HEK293 (cell line): ENCODE measurements at regions not wholly inside any gene's neighbourhood (a gene's known extent, or its start where the extent isn't known, plus 50 kb on each side); places are given as distances from the start of the nearest gene placed in this dataset.

Experiments
- OVOL3 ChIP-seq: fragments of 450-650 bp; formaldehyde crosslinking; IDR thresholded peaks from 2 replicates; pipeline ENCODE4 v1.5.1; 2016; ENCODE audit warnings: missing biosample characterization, missing genetic modification characterization
- ZBTB7A ChIP-seq: fragments of 450-650 bp; formaldehyde crosslinking; IDR thresholded peaks from 2 replicates; pipeline ENCODE4 v1.5.1; 2016; ENCODE audit warnings: low read depth, missing biosample characterization, missing genetic modification characterization
- ZNF155 ChIP-seq: fragments of 450-650 bp; formaldehyde crosslinking; IDR thresholded peaks from 2 replicates; pipeline ENCODE4 v1.5.1; 2016; ENCODE audit warnings: missing biosample characterization, missing genetic modification characterization
- ZNF23 ChIP-seq: fragments of 450-650 bp; formaldehyde crosslinking; IDR thresholded peaks from 2 replicates; pipeline ENCODE4 v1.5.1; 2016; ENCODE audit warnings: missing biosample characterization, missing genetic modification characterization, borderline replicate concordance
- ZNF473 ChIP-seq: fragments of 450-650 bp; formaldehyde crosslinking; IDR thresholded peaks from 2 replicates; pipeline ENCODE4 v1.5.1; 2017; ENCODE audit warnings: missing biosample characterization, missing genetic modification characterization
- ZNF785 ChIP-seq: fragments of 450-650 bp; formaldehyde crosslinking; IDR thresholded peaks from 2 replicates; pipeline ENCODE4 v1.5.1; 2016; ENCODE audit warnings: missing biosample characterization, missing genetic modification characterization
- TF ChIP-seq, protein P1 (sequence below): fragments of 450-650 bp; formaldehyde crosslinking; IDR thresholded peaks from 2 replicates; pipeline ENCODE4 v1.5.1; 2016; ENCODE audit warnings: missing biosample characterization, missing genetic modification characterization
- TF ChIP-seq, protein P2 (sequence below): fragments of 450-650 bp; formaldehyde crosslinking; IDR thresholded peaks from 2 replicates; pipeline ENCODE4 v1.5.1; 2016; ENCODE audit warnings: missing biosample characterization, missing genetic modification characterization
- TF ChIP-seq, protein P3 (sequence below): fragments of 450-650 bp; formaldehyde crosslinking; IDR thresholded peaks from 2 replicates; pipeline ENCODE4 v1.5.1; 2016; ENCODE audit warnings: missing biosample characterization, missing genetic modification characterization

DNA sequence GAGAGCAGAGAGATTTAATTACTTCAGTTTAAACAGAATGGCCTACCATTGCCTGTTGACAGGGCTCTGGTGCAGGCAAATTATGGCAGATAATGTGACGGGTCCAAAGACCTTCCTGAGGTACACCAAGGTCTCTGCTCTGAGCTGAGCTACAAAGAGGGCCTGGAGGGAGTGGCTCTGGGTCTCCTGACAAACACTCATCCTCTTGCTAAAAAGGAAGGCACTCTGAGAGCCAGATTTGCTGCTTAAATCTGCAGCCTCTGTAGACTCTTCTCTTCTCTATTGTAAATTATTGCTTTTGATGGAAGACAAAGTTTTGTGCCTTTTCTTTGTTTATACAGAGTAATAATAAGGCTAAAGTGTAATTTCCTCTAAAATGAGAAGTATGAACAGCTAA is 529.5 kb upstream of the FZD8 start:
- TF ChIP-seq ZBTB7A (tag by site-specific recombination) (no peak), ZNF155 (tag by site-specific recombination) (no peak), OVOL3 (tag by site-specific recombination) (no peak), ZNF23 (tag by site-specific recombination) (no peak), ZNF473 (tag by site-specific recombination) (no peak), ZNF785 (tag by site-specific recombination) (no peak)
- TF ChIP-seq, protein P1, sequence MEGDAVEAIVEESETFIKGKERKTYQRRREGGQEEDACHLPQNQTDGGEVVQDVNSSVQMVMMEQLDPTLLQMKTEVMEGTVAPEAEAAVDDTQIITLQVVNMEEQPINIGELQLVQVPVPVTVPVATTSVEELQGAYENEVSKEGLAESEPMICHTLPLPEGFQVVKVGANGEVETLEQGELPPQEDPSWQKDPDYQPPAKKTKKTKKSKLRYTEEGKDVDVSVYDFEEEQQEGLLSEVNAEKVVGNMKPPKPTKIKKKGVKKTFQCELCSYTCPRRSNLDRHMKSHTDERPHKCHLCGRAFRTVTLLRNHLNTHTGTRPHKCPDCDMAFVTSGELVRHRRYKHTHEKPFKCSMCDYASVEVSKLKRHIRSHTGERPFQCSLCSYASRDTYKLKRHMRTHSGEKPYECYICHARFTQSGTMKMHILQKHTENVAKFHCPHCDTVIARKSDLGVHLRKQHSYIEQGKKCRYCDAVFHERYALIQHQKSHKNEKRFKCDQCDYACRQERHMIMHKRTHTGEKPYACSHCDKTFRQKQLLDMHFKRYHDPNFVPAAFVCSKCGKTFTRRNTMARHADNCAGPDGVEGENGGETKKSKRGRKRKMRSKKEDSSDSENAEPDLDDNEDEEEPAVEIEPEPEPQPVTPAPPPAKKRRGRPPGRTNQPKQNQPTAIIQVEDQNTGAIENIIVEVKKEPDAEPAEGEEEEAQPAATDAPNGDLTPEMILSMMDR (tag by site-specific recombination), result no peak
- TF ChIP-seq, protein P2, sequence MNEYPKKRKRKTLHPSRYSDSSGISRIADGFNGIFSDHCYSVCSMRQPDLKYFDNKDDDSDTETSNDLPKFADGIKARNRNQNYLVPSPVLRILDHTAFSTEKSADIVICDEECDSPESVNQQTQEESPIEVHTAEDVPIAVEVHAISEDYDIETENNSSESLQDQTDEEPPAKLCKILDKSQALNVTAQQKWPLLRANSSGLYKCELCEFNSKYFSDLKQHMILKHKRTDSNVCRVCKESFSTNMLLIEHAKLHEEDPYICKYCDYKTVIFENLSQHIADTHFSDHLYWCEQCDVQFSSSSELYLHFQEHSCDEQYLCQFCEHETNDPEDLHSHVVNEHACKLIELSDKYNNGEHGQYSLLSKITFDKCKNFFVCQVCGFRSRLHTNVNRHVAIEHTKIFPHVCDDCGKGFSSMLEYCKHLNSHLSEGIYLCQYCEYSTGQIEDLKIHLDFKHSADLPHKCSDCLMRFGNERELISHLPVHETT (tag by site-specific recombination), result no peak
- TF ChIP-seq, protein P3, sequence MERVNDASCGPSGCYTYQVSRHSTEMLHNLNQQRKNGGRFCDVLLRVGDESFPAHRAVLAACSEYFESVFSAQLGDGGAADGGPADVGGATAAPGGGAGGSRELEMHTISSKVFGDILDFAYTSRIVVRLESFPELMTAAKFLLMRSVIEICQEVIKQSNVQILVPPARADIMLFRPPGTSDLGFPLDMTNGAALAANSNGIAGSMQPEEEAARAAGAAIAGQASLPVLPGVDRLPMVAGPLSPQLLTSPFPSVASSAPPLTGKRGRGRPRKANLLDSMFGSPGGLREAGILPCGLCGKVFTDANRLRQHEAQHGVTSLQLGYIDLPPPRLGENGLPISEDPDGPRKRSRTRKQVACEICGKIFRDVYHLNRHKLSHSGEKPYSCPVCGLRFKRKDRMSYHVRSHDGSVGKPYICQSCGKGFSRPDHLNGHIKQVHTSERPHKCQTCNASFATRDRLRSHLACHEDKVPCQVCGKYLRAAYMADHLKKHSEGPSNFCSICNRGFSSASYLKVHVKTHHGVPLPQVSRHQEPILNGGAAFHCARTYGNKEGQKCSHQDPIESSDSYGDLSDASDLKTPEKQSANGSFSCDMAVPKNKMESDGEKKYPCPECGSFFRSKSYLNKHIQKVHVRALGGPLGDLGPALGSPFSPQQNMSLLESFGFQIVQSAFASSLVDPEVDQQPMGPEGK, result no peak
